H1 (cell line): ENCODE measurements at regions not wholly inside any gene's neighbourhood (a gene's known extent, or its start where the extent isn't known, plus 50 kb on each side); places are given as distances from the start of the nearest gene placed in this dataset.

Experiments used
- CTCF ChIA-PET: fragments of 300-600 bp; sonication (Branson Sonifier 250); formaldehyde crosslinking; loops from one replicate; lab custom pipeline; 2021; ENCODE audit not compliant: partially characterized antibody; lab: Charles Lee
- POLR2A ChIA-PET: fragments of 300-600 bp; sonication (Branson Sonifier 250); formaldehyde crosslinking; loops from one replicate; lab custom pipeline; 2021; ENCODE audit warnings: inconsistent platforms; ENCODE audit not compliant: partially characterized antibody; lab: Charles Lee
- DNase-seq, 2 experiments: peaks; one replicate each; pipeline versions ENCODE4 v3.0.0 to v3.0.0-alpha.2; 2010 to 2022; ENCODE audit warnings: low spot score in 2 of 2, low read depth in 1 of 2, mixed read lengths in 1 of 2
- FAIRE-seq: peaks from 2 replicates; lab custom pipeline; 2011; peaks lifted over from hg19 to GRCh38; lab: Jason Lieb, UNC
- H2AFZ ChIP-seq: 2 replicates; pipeline ENCODE4 v1.8.1; 2012; ENCODE audit warnings: low read length, inconsistent platforms
- H2AK5ac ChIP-seq: 2 replicates; pipeline ENCODE4 v1.6.1; 2013; ENCODE audit warnings: low read depth, low read length
- H2BK120ac ChIP-seq: replicated peaks from 2 replicates; pipeline ENCODE3; 2013; ENCODE audit warnings: low read depth, low read length, inconsistent platforms
- H2BK12ac ChIP-seq: 2 replicates; pipeline ENCODE4 v1.6.1; 2013; ENCODE audit warnings: low read depth, low read length
- H2BK15ac ChIP-seq: 2 replicates; pipeline ENCODE4 v1.6.1; 2013; ENCODE audit warnings: low read length
- H2BK20ac ChIP-seq: 2 replicates; pipeline ENCODE4 v1.6.1; 2013; ENCODE audit warnings: low read length
- H2BK5ac ChIP-seq: 2 replicates; pipeline ENCODE4 v1.6.1; 2013; ENCODE audit warnings: low read depth, low read length
- H3K14ac ChIP-seq: 2 replicates; pipeline ENCODE4 v1.6.1; 2013; ENCODE audit warnings: inconsistent platforms; ENCODE audit not compliant: insufficient read length
- H3K18ac ChIP-seq: 2 replicates; pipeline ENCODE4 v1.6.1; 2013; ENCODE audit warnings: low read length; ENCODE audit errors: extremely low read depth
- H3K23ac ChIP-seq: 2 replicates; pipeline ENCODE4 v1.6.1; 2013; ENCODE audit warnings: inconsistent platforms; ENCODE audit not compliant: insufficient read length
- H3K23me2 ChIP-seq: 2 replicates; pipeline ENCODE4 v1.6.1; 2013; ENCODE audit warnings: low read depth, low read length
- H3K27ac ChIP-seq: 2 replicates; pipeline ENCODE4 v1.6.1; 2011; ENCODE audit warnings: low read depth, low read length, inconsistent platforms
- H3K27me3 ChIP-seq, 4 experiments: replicated peaks in 1 of 4; 1 replicate in 1 of 4; 2 replicates in 3 of 4; pipeline versions ENCODE4 v1.6.1 to v1.8.1; 2011 to 2013; ENCODE audit warnings: low read length in 3 of 4, mild to moderate bottlenecking in 3 of 4, inconsistent platforms in 2 of 4, mixed read lengths in 2 of 4, moderate library complexity in 1 of 4; ENCODE audit not compliant: control insufficient read depth in 3 of 4, insufficient read depth in 3 of 4; ENCODE audit errors: extremely low read depth in 1 of 4
- H3K36me3 ChIP-seq, 4 experiments: 2 replicates each; pipeline versions ENCODE4 v1.6.1 to v1.8.1; 2011 to 2013; ENCODE audit warnings: mild to moderate bottlenecking in 4 of 4, low read length in 3 of 4, moderate library complexity in 2 of 4, control low read depth in 1 of 4, inconsistent platforms in 1 of 4; ENCODE audit not compliant: insufficient read depth in 4 of 4, control insufficient read depth in 2 of 4
- H3K4ac ChIP-seq: replicated peaks from 2 replicates; pipeline ENCODE3; 2013; ENCODE audit warnings: low read length, low read depth, mixed read lengths, inconsistent platforms; ENCODE audit not compliant: insufficient read length
- H3K4me1 ChIP-seq, 4 experiments: replicated peaks in 1 of 4; 1 replicate in 1 of 4; 2 replicates in 3 of 4; pipeline versions ENCODE4 v1.6.1 to v1.8.1; 2011 to 2013; ENCODE audit warnings: low read length in 3 of 4, inconsistent platforms in 2 of 4, mixed read lengths in 1 of 4; ENCODE audit not compliant: insufficient read depth in 4 of 4, control insufficient read depth in 3 of 4
- H3K4me2 ChIP-seq, 2 experiments: 2 replicates each; pipeline versions ENCODE4 v1.6.1 to v1.8.1; 2011 to 2013; ENCODE audit warnings: low read depth in 2 of 2, low read length in 2 of 2, control low read depth in 1 of 2, inconsistent platforms in 1 of 2, mild to moderate bottlenecking in 1 of 2; ENCODE audit not compliant: insufficient read depth in 1 of 2
- H3K4me3 ChIP-seq, 4 experiments: fragments of 200-600, 300-600 bp in 1 of 4; sonication (generic), shearing (Covaris generic), sonication (Bioruptor Twin) in 1 of 4; 2 replicates each; pipeline versions ENCODE4 v1.5.1 to v1.8.1; 2011 to 2016; ENCODE audit warnings: low read length in 4 of 4, low read depth in 3 of 4, control low read depth in 2 of 4, inconsistent platforms in 2 of 4, mild to moderate bottlenecking in 2 of 4, mixed read lengths in 1 of 4, moderate library complexity in 1 of 4; ENCODE audit not compliant: insufficient read depth in 2 of 4; ENCODE audit errors: extremely low read depth in 1 of 4
- H3K56ac ChIP-seq: replicated peaks from 2 replicates; pipeline ENCODE3; 2013; ENCODE audit warnings: low read depth, mild to moderate bottlenecking, mixed read lengths, low read length, inconsistent platforms; ENCODE audit not compliant: insufficient read length
- H3K79me1 ChIP-seq: 2 replicates; pipeline ENCODE4 v1.6.1; 2013; ENCODE audit warnings: low read depth, low read length, control low read depth
- H3K79me2 ChIP-seq, 2 experiments: 2 replicates each; pipeline versions ENCODE4 v1.6.1 to v1.8.1; 2012 to 2013; ENCODE audit warnings: low read length in 2 of 2, mild to moderate bottlenecking in 2 of 2, inconsistent platforms in 1 of 2; ENCODE audit not compliant: insufficient read depth in 2 of 2, control insufficient read depth in 1 of 2
- H3K9ac ChIP-seq, 4 experiments: replicated peaks in 1 of 4; 1 replicate in 1 of 4; 2 replicates in 3 of 4; pipeline versions ENCODE4 v1.6.1 to v1.8.1; 2011 to 2013; ENCODE audit warnings: low read depth in 3 of 4, low read length in 3 of 4, control low read depth in 2 of 4, mild to moderate bottlenecking in 2 of 4, moderate library complexity in 2 of 4, inconsistent platforms in 1 of 4; ENCODE audit errors: extremely low read depth in 1 of 4
- H3K9me3 ChIP-seq, 2 experiments: 2 replicates each; pipeline versions ENCODE4 v1.6.1 to v1.8.1; 2012 to 2013; ENCODE audit warnings: mild to moderate bottlenecking in 2 of 2, moderate library complexity in 2 of 2, control low read depth in 1 of 2, inconsistent platforms in 1 of 2, low read depth in 1 of 2, low read length in 1 of 2, mixed read lengths in 1 of 2; ENCODE audit not compliant: insufficient read depth in 2 of 2
- H4K20me1 ChIP-seq, 2 experiments: replicated peaks in 1 of 2; 2 replicates each; pipeline versions ENCODE3 to v1.8.1; 2011 to 2013; ENCODE audit warnings: inconsistent platforms in 2 of 2, low read length in 2 of 2, mild to moderate bottlenecking in 1 of 2; ENCODE audit not compliant: insufficient read depth in 2 of 2, control insufficient read depth in 1 of 2
- H4K5ac ChIP-seq: 2 replicates; pipeline ENCODE4 v1.6.1; 2013; ENCODE audit warnings: low read length, low read depth, mixed read lengths, inconsistent platforms; ENCODE audit not compliant: insufficient read length
- H4K8ac ChIP-seq: 2 replicates; pipeline ENCODE4 v1.8.0; 2013; ENCODE audit warnings: mild to moderate bottlenecking, moderate library complexity, low read length, inconsistent platforms; ENCODE audit not compliant: insufficient read depth; ENCODE audit errors: extremely low read depth
- H4K91ac ChIP-seq: replicated peaks from 2 replicates; pipeline ENCODE3; 2013; ENCODE audit warnings: low read length, mixed read lengths, inconsistent platforms; ENCODE audit not compliant: insufficient read length
- GABPA ChIP-seq: IDR thresholded peaks from 2 replicates; pipeline ENCODE4 v1.6.1; 2011; ENCODE audit warnings: mild to moderate bottlenecking, low read length, moderate library complexity, borderline replicate concordance; ENCODE audit not compliant: insufficient read depth
- KDM1A ChIP-seq: fragments of 200-600, 300-600 bp; sonication (generic); IDR thresholded peaks from 2 replicates; pipeline ENCODE4 v1.7.1; 2016; ENCODE audit warnings: mild to moderate bottlenecking, low read length, borderline replicate concordance
- PHF8 ChIP-seq: fragments of 200-600 bp; sonication (generic); conservative IDR thresholded peaks from 2 replicates; pipeline ENCODE4 v1.7.1; 2012; ENCODE audit warnings: low read depth, mild to moderate bottlenecking, inconsistent platforms, low read length, moderate library complexity
- SAP30 ChIP-seq: fragments of 300-600 bp; sonication (generic); IDR thresholded peaks from 2 replicates; pipeline ENCODE4 v1.7.1; 2012; ENCODE audit warnings: low read length, moderate library complexity, mild to moderate bottlenecking, inconsistent platforms; ENCODE audit not compliant: insufficient read depth, insufficient replicate concordance
- TAF1 ChIP-seq: IDR thresholded peaks from 2 replicates; pipeline ENCODE4 v1.6.1; 2011; ENCODE audit warnings: mild to moderate bottlenecking, low read depth, low read length
- WGBS, 2 experiments: shearing (Covaris generic) in 1 of 2; methylation state at CpG; one replicate each; pipeline versions ENCODE4 v1.1.6 to v1.1.7; 2013 to 2015; ENCODE audit warnings: low lambda C conversion rate in 2 of 2, mixed read lengths in 2 of 2, inconsistent platforms in 1 of 2, low coverage in 1 of 2, missing lambda C conversion rate in 1 of 2; ENCODE audit not compliant: insufficient replicate concordance in 2 of 2, insufficient coverage in 1 of 2, insufficient read length in 1 of 2; ENCODE audit errors: extremely low coverage in 1 of 2, missing lambda C conversion rate in 1 of 2; 5-methylcytosine and 5-hydroxymethylcytosine counted together

DNA sequence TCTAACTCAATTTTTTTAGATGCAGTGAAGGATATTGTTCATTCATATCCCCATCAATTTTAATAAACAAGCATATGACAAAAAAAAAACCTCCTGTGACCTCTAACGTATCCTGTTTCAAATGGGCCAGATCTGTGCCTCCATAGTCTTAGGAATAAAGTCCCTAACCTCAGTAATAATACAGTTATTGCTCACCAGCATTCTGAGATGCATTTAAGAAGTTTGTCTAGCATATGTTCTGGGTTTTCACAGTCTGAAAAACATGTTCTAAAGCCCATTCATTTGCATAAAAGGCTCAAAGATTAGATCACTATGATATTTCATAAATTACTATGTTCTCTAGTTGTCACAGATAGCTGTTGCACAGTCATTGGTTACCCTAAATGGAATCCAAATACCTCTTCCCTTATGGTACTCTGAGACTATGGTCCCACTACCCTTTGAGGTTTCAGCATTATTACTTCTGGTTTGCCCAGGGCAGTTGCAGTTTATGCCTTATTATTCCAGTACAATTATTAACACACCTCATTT is 190.1 kb downstream of the ZIC4 start:
- no peak overlapping the region for H3K56ac ChIP-seq
- H3K9ac ChIP-seq, result no peak overlapping the region
- H3K9me3 ChIP-seq, result no peaks in the 10 kb centered on the region
- H3K23ac ChIP-seq, result no peak overlapping the region
- WGBS, 2 experiments, result 93% methylated on average over 1 of the region's 1 CpG; no CpG with 5 or more reads in 1 of the 2 experiments
- no peak overlapping the region for H4K8ac ChIP-seq
- no peak overlapping the region for H3K18ac ChIP-seq
- H3K23me2 ChIP-seq, result no peaks in the 10 kb centered on the region
- no peak overlapping the region for H3K4me2 ChIP-seq
- no peaks in the 10 kb centered on the region for H3K27me3 ChIP-seq
- no peaks in the 10 kb centered on the region for H4K20me1 ChIP-seq
- H2AFZ ChIP-seq, result no peak overlapping the region
- no peak overlapping the region for H3K4me3 ChIP-seq
- H3K27ac ChIP-seq, result no peak overlapping the region
- no peak overlapping the region for H3K4ac ChIP-seq
- H3K79me2 ChIP-seq, result no peaks in the 10 kb centered on the region
- DNase-seq (no peak), FAIRE-seq (no peak)
- no peaks in the 10 kb centered on the region for H3K79me1 ChIP-seq
- ChIA-PET POLR2A (no interaction called here), CTCF (interaction anchor here (0.9 kb wide), 1 partner anchor 22 kb away, joined by 3 read pairs; no protein-coding TSS in a partner anchor)
- no peaks in the 10 kb centered on the region for H3K4me1 ChIP-seq
- no peaks in the 10 kb centered on the region for H3K36me3 ChIP-seq
- TF ChIP-seq PHF8 (no peak), KDM1A (no peak), GABPA (no peak), SAP30 (no peak), TAF1 (no peak)
- no peak overlapping the region for H2BK12ac ChIP-seq
- no peak overlapping the region for H4K91ac ChIP-seq
- no peak overlapping the region for H3K14ac ChIP-seq
- H2AK5ac ChIP-seq, result no peak overlapping the region
- no peak overlapping the region for H2BK5ac ChIP-seq
- H2BK15ac ChIP-seq, result no peak overlapping the region
- no peak overlapping the region for H2BK20ac ChIP-seq
- H4K5ac ChIP-seq, result no peak overlapping the region
- no peak overlapping the region for H2BK120ac ChIP-seq
